GM19328 (cell line): ENCODE measurements at regions not wholly inside any gene's neighbourhood (a gene's known extent, or its start where the extent isn't known, plus 50 kb on each side); places are given as distances from the start of the nearest gene placed in this dataset.
"Not testable (repeated sequence)": the region's sequence is repeated elsewhere in the genome, so short reads cannot be mapped to it uniquely, and the experiment has no call there.

Experiments
- ATAC-seq: cut with Tn5 transposase; IDR thresholded peaks from one replicate; pipeline ENCODE4 v1.9.1; 2021; ENCODE audit warnings: mild to moderate bottlenecking, moderate library complexity; ENCODE audit not compliant: unreplicated experiment

- no peak for ATAC-seq
These were observed 789.3 kb downstream of the IGSF11 start for GRCh38 chr3:118245312-118245711.

- not testable (repeated sequence) for ATAC-seq
These were observed 775.8 kb downstream of the IGSF11 start for GRCh38 chr3:118258850-118259249.

GRCh38 chr3:118262800-118263402 is 771.7 kb downstream of the IGSF11 start:
- no peak for ATAC-seq

GRCh38 chr3:118267588-118267987 is 767.1 kb downstream of the IGSF11 start:
- ATAC-seq, result no peak

- no peak for ATAC-seq
These were observed 765.0 kb downstream of the IGSF11 start for GRCh38 chr3:118269537-118270125.

GRCh38 chr3:118272991-118273390 is 761.7 kb downstream of the IGSF11 start:
- ATAC-seq, result no peak

- no peak for ATAC-seq
These were observed 756.8 kb downstream of the IGSF11 start for GRCh38 chr3:118277814-118278213.

- ATAC-seq, result no peak
These were observed 741.8 kb downstream of the IGSF11 start for GRCh38 chr3:118292841-118293240.

GRCh38 chr3:118298133-118298532 is 736.5 kb downstream of the IGSF11 start:
- no peak for ATAC-seq

- ATAC-seq, result no peak
These were observed 730.1 kb downstream of the IGSF11 start for GRCh38 chr3:118304557-118304956.

- ATAC-seq, result no peak
These were observed 701.9 kb downstream of the IGSF11 start for GRCh38 chr3:118332699-118333098.

GRCh38 chr3:118337649-118338048 is 697.0 kb downstream of the IGSF11 start:
- no peak for ATAC-seq

GRCh38 chr3:118347396-118348168 is 687.1 kb downstream of the IGSF11 start:
- ATAC-seq, result no peak

- no peak for ATAC-seq
These were observed 686.5 kb downstream of the IGSF11 start for GRCh38 chr3:118348169-118348557.

- ATAC-seq, result no peak
These were observed 680.1 kb downstream of the IGSF11 start for GRCh38 chr3:118354556-118354955.

- no peak for ATAC-seq
These were observed 664.7 kb downstream of the IGSF11 start for GRCh38 chr3:118369892-118370491.

GRCh38 chr3:118380576-118380975 is 654.1 kb downstream of the IGSF11 start:
- no peak for ATAC-seq

GRCh38 chr3:118396491-118396890 is 638.2 kb downstream of the IGSF11 start:
- ATAC-seq, result no peak

- ATAC-seq, result no peak
These were observed 634.6 kb downstream of the IGSF11 start for GRCh38 chr3:118400086-118400485.

- ATAC-seq, result no peak
These were observed 633.8 kb downstream of the IGSF11 start for GRCh38 chr3:118400886-118401285.

GRCh38 chr3:118401887-118402286 is 632.8 kb downstream of the IGSF11 start:
- ATAC-seq, result no peak

GRCh38 chr3:118402971-118403370 is 631.7 kb downstream of the IGSF11 start:
- no peak for ATAC-seq
